Mucosa of descending colon (tissue), 3 donors: ENCODE measurements at regions not wholly inside any gene's neighbourhood (a gene's known extent, or its start where the extent isn't known, plus 50 kb on each side); places are given as distances from the start of the nearest gene placed in this dataset.
"Not testable (repeated sequence)": the region's sequence is repeated elsewhere in the genome, so short reads cannot be mapped to it uniquely, and the experiment has no call there.

ENCODE experiments used
- ATAC-seq: fragments of 200-7000 bp; cut with Tn5 transposase; one replicate; pipeline ENCODE4 v1.9.1; 2020; ENCODE audit warnings: mild to moderate bottlenecking, moderate library complexity
- DNase-seq, 3 donors: peaks; one replicate each; pipeline ENCODE4 v3.0.0-alpha.2; 2020
- H3K36me3 ChIP-seq: fragments of 200-600 bp; one replicate; pipeline ENCODE4 v1.8.0; 2021; ENCODE audit warnings: low read depth, mild to moderate bottlenecking
- H3K4me1 ChIP-seq: fragments of 200-600 bp; one replicate; pipeline ENCODE4 v1.8.0; 2021; ENCODE audit warnings: low read depth, mild to moderate bottlenecking
- H3K4me3 ChIP-seq: fragments of 200-600 bp; one replicate; pipeline ENCODE4 v1.8.0; 2021; ENCODE audit warnings: mild to moderate bottlenecking
- H3K9me3 ChIP-seq: fragments of 200-600 bp; one replicate; pipeline ENCODE4 v1.8.0; 2021; ENCODE audit warnings: mild to moderate bottlenecking
- intact Hi-C, 2 donors: fragments of 100-400 bp; cut with DNase I in 1 of 2; cut with micrococcal nuclease in 1 of 2; formaldehyde crosslinking; loops; one replicate each; pipeline versions ENCODE4 v1.11.0 to v1.11.1; 2022; cut with DNase I, micrococcal nuclease
- donor health status: DM: no; HTN: no; CAD: no; lungs with moderate emphysema.
- donor health status: DM: no; HTN: no; CAD: no.
- donor health status: DM: no; HTN: yes; CAD: no.

DNA sequence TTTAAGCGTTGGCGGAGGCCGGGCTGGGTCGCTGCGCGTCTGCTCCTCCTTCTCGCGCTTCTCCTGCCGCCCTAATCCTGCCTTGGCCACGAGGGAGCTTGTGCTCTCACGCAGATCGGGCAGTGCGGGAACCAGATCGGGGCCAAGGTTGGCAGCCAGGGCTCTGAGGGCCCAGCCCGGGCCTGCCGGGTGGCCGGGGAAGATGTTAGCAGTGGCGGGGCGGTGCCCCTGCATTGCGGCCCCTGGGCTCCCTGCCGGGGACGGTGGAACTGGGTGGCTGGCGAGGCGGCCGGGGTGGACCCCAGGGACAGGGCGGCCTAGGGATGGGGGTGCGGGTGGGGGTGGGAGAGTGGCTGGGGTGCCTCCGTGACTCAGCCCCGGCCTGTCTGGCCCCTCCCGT, 297.4 kb downstream of the CACNA1B start:
- ATAC-seq, H3K4me3 ChIP-seq, DNase-seq, H3K9me3 ChIP-seq, intact Hi-C loops, H3K4me1 ChIP-seq, H3K36me3 ChIP-seq: not testable (repeated sequence)

DNA sequence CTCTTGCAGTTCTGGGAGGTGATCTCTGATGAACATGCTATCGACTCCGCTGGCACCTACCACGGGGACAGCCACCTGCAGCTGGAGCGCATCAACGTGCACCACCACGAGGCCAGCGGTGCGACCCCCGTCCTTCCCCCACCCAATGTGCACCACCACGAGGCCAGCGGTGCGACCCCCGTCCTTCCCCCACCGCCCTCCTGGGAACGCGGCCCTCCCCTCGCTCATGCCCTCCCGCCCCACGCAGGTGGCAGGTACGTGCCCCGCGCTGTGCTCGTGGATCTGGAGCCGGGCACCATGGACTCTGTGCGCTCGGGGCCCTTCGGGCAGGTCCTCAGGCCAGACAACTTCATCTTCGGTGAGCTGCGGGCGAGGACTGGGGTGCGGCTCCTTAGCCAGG, 297.8 kb downstream of the CACNA1B start:
- H3K36me3 ChIP-seq, H3K9me3 ChIP-seq, H3K4me3 ChIP-seq, ATAC-seq, intact Hi-C loops, H3K4me1 ChIP-seq, DNase-seq: not testable (repeated sequence)

DNA sequence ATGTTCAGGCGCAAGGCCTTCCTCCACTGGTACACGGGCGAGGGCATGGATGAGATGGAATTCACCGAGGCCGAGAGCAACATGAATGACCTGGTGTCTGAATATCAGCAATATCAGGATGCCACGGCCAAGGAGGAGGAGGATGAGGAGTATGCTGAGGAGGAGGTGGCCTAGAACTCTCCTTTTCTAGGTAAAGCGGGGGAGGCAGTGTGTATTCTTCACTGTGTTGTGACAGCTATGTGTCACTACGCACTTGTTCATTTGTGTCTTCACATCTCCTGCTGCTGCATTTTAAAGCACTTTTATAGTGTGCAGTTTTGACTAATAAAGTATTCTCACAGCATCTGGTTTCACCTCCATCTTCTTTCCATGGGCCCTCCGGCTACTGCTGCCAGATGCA, 299.5 kb downstream of the CACNA1B start:
- DNase-seq, H3K36me3 ChIP-seq, ATAC-seq: not testable (repeated sequence)

DNA sequence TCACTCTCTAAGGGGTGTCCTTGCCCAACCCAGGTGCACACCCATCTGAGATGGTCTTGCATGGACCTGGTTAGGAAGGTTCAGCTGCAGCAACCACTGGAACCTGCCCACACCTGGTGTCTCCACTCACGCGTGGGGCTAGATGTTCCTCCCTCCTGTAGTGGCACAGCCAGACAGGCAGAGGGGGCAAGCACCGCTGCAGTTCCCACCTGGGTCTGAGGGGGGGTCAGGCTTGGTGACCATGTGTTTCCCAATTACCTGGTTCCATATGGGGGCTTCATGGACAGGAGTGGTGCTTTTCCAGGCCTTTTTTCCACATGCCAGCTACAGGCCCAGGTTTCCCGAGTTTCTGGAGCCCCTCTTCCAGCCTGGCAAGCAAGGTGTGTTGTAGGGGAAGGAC, 301.4 kb downstream of the CACNA1B start:
- ATAC-seq, H3K9me3 ChIP-seq, H3K4me1 ChIP-seq, intact Hi-C loops, H3K36me3 ChIP-seq, H3K4me3 ChIP-seq, DNase-seq: not testable (repeated sequence)

More for the DNA sequence above, 299.5 kb downstream of the CACNA1B start:
- intact Hi-C loops, H3K4me1 ChIP-seq, H3K4me3 ChIP-seq, H3K9me3 ChIP-seq: not testable (repeated sequence)

DNA sequence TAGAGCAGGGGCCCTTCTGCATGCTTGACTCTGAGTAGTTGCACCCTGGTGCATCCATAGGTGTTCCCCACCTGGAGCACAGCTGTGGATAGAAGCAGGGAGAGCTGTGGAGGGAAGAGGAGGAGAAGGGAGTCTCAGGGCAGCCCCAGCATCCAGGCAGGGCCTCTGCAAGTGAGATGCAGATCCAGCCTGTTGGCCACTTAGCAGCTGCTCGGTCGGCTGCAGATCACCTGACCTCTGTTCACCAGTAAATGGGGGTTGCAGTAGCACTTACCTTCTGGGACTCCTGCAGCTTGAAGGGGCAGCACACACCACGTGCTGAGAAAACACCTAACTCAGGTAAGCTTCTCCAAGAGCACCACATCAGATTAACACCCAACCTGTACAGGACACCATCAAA, 302.1 kb downstream of the CACNA1B start:
- H3K4me1 ChIP-seq, ATAC-seq, H3K4me3 ChIP-seq, H3K9me3 ChIP-seq, H3K36me3 ChIP-seq, intact Hi-C loops, DNase-seq: not testable (repeated sequence)

DNA sequence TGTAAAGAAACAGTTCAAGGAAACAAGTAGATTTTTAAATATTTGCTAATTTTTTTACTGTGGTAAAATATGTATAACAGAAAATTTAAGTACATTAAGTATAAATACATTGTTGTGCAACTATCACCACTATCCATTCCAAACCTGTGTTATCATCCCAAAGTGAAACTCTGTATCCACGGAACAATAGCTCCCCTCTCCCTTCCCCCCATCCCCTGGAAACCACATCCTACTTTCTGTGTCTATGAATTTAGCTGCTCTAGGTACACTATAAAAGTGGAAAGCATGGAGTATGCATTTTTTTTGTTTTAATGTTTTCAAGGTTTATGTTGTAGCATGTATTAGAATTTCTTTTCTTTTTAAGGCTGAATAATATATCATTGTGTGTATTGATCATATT, 304.4 kb downstream of the CACNA1B start:
- ATAC-seq, H3K36me3 ChIP-seq, H3K9me3 ChIP-seq, H3K4me3 ChIP-seq, DNase-seq, intact Hi-C loops, H3K4me1 ChIP-seq: not testable (repeated sequence)

DNA sequence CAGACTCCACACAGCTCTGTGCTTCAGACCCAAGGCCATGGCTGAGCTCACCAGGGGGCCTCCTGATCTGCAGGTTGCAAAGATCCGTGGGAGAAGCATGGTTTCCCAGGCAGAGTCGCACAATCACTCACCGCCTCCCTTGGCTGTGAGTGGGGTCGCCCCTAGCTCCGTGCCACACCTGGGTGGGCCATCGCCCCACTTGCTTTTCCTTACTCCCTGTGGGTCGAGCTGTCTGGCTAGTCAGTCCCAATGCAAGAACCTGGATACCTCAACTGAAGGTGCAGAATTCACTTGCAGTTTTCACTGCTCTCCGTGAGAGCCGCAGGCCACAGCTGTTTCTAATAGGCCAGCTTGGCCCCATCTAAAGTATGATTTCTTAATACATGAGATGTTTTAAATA, 319.6 kb downstream of the CACNA1B start:
- H3K9me3 ChIP-seq, intact Hi-C loops, H3K36me3 ChIP-seq, DNase-seq, ATAC-seq, H3K4me3 ChIP-seq, H3K4me1 ChIP-seq: not testable (repeated sequence)

DNA sequence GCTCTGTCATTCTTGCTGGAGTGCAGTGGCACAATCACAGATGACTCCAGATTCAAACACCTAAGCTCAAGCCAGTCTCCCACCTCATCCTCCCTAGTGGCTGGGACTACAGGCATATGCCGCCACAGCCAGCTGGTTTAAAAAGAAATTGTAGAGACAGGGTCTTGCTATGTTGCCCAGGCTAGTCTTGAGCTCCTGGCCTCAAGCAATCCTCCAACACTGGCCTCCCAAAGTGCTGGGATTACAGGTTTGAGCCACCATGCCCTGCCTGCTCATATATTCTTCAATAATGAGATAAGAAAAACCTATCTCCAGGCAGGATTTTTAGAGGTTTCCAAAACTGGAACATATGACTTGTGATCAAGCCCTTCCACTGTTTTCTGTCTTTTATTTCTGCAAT, 321.4 kb downstream of the CACNA1B start:
- H3K9me3 ChIP-seq, H3K36me3 ChIP-seq, ATAC-seq, H3K4me1 ChIP-seq, H3K4me3 ChIP-seq, DNase-seq, intact Hi-C loops: not testable (repeated sequence)

DNA sequence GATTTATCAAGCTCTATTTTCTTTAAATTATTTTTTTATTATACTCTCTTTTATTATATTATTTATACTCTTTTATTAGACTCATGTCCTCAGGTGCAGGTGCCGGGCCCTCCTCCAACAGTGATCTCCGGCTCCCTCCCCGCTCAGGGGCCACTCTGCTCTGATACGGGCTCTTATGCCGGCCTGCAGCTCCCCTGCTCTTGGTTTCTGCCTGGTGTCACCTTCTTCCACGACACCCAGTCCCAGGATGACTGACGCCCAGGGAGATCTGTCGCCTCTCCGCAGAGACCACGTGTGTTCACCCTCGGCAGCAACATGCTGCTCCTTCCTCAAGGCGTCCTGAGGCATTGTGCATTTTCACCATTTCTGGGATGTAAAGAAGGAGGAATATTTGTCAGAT, 322.3 kb downstream of the CACNA1B start:
- ATAC-seq, H3K4me3 ChIP-seq, H3K9me3 ChIP-seq, H3K4me1 ChIP-seq, intact Hi-C loops, H3K36me3 ChIP-seq, DNase-seq: not testable (repeated sequence)

DNA sequence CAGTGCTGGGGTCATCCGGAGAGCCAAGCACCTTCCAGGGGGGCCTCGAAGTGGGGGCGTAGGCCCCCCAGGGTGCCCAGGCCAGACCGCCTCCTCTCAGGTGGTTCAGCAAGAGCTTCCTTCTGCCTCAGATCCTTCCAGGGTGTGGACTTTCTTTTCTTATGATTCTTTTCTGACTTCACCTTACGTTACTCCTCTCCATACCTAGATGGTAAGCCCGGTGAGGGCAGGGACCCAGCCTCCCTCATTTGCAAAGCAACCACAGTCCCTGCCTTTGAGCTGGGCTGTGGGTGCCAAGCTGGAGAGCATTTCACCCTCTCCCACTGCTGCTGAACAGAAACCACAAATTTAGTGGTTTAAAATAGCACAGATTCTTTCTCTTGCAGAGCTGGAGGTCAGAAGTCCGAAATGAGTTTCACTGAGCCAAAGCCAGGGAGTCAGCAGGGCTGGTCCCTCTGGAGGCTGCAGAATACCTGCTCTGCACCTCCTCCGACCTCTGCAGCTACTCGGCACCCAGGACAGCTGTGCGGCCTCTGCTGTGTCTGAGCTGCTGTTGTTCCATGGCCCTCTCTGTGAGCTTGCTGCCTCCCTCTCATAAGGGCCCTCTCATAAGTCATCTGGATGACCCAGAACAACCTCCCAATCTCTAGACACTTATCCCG, 323.0 kb downstream of the CACNA1B start:
- not testable (repeated sequence) for ATAC-seq, H3K9me3 ChIP-seq

DNA sequence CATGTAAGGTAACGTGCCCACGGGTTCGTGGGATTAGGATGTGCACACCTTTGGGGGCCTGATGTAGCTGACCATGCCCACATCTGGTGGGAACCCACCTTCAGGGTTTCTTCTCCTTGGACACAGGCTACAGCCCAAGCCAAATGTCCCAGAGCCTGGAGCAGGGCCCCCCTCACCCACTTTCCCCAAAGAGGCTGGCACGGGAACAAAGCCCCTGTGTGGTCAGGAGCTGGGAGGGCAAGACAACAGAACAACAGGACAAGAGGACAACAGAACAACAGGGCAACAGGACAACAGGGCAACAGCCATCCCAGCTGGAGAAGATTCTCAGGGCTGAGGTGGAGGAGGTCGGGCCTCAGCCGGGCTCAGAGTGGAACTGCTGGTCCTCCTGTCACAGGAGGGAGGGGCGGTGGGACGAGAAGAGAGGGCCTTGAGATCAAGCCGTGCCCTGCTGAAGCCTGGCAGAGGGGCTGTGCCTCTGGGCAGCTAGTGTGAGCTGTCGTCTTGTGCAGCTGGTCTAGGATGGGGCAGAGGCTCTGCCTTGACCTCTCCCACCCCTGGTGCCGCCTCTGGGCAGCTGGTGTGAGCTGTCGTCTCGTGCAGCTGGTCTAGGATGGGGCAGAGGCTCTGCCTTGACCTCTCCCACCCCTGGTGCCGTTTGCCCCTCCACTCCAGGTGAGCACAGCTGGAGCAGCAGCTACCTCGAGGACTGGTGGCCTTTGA, 323.7 kb downstream of the CACNA1B start:
- H3K4me3 ChIP-seq, H3K9me3 ChIP-seq, intact Hi-C loops, DNase-seq, ATAC-seq, H3K36me3 ChIP-seq, H3K4me1 ChIP-seq: not testable (repeated sequence)

More for the DNA sequence above, 323.0 kb downstream of the CACNA1B start:
- H3K4me3 ChIP-seq, H3K36me3 ChIP-seq, DNase-seq, intact Hi-C loops, H3K4me1 ChIP-seq: not testable (repeated sequence)

DNA sequence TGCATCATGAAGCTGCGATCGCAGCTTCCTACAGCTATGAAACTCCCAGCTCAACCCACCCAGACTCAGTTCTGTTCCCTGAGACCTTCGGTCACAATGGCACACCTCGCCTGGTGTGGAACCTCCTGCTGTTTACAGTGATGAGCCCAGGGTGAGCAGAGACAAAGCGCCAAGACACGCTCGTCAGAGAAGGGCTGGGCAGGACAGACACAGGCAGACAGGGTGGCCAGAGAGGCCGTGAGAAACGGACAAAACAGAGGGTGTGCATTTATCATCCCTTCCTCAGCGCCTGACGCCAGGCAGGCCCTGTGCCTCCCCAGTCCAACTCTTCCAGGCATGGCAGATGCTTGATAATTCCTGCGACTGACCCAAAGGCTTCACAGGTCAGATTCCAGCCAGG, 324.5 kb downstream of the CACNA1B start:
- H3K36me3 ChIP-seq, ATAC-seq, intact Hi-C loops, DNase-seq, H3K4me1 ChIP-seq, H3K9me3 ChIP-seq, H3K4me3 ChIP-seq: not testable (repeated sequence)

DNA sequence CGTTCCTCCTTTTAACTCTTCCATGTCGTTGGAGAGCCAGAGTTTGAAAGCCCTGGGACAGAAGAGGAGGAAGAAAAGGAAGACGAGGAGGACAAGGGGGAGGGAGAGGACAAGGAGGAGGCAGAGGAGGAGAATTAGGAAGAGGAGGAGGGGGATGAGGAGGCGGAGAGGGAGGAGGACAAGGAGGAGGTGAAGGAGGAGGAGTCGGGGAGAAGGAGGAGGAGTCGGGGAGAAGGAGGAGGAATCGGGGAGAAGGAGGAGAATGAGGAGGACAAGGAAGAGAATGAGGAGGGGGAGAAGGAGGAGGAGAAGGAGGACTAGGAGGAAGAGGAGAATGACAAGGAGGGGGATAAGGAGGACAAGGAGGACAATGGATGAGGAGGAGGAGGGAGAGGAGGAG, 325.7 kb downstream of the CACNA1B start:
- H3K9me3 ChIP-seq, H3K4me1 ChIP-seq, intact Hi-C loops, DNase-seq, ATAC-seq, H3K36me3 ChIP-seq, H3K4me3 ChIP-seq: not testable (repeated sequence)

DNA sequence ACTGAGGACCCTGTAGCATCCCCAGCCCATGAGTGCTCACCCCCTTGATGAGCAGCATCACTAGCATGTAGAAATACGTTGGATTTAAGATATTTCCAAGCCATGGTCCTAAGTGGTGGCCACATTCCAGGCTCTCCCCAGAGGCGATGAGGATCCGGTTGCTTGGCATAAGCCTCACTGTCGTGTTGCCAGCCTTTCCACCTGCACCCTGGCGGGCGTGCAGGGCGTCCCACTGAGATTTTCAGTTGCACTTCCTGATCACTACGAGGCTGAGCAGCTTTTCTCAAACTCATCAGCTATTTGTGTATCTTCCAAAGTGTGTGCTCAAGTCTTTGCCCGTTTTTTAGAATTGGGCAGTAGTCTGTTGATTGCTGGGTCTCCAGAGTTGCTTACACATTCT, 326.3 kb downstream of the CACNA1B start:
- H3K9me3 ChIP-seq, H3K36me3 ChIP-seq, H3K4me3 ChIP-seq, DNase-seq, H3K4me1 ChIP-seq, ATAC-seq, intact Hi-C loops: not testable (repeated sequence)

DNA sequence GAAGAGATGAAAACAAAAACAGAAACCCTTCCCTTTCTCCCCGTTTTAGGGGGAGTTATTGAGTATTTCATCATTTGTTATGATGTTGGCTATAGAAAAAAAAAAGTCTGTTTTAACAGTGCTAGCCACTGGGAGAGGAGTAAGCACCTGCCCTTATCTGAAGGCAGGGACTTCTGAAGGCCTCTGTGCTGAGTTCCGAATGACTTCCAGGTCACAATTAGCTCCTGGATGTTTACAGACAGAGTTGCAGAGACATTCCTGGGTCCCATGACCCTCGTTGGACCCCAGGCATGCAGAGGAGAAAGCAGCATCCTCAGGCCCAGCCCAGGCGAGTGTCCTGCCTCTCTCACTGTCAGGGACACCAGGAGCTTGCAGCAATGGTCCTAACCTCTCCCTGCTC, 328.5 kb downstream of the CACNA1B start:
- ATAC-seq, H3K36me3 ChIP-seq, H3K9me3 ChIP-seq, intact Hi-C loops, DNase-seq, H3K4me1 ChIP-seq, H3K4me3 ChIP-seq: not testable (repeated sequence)
